ENCODE measurements at regions not wholly inside any gene's neighbourhood (a gene's known extent, or its start where the extent isn't known, plus 50 kb on each side); places are given as distances from the start of the nearest gene placed in this dataset.

DNA sequence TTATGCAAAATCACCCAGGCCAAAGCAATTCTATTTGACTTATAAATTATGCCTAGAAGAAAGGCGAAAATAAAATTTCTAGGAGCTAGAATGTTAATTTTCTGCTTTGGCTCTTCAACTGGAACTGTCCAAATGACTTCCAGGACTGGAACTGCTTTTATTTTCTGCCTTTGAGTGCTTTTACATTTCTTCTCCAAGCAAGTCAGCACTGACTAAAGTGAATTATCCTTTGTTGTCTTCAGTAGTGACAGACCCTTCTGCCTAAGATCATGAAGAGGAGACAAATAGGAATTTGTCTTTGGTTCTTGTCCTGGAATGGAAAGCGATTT lies 255.9 kb downstream of the DNAJB9 start:
- TF ChIP-seq POLR2A (IDR thresholded peaks at IDR 0.05): no peak
- TF ChIP-seq, protein P1, sequence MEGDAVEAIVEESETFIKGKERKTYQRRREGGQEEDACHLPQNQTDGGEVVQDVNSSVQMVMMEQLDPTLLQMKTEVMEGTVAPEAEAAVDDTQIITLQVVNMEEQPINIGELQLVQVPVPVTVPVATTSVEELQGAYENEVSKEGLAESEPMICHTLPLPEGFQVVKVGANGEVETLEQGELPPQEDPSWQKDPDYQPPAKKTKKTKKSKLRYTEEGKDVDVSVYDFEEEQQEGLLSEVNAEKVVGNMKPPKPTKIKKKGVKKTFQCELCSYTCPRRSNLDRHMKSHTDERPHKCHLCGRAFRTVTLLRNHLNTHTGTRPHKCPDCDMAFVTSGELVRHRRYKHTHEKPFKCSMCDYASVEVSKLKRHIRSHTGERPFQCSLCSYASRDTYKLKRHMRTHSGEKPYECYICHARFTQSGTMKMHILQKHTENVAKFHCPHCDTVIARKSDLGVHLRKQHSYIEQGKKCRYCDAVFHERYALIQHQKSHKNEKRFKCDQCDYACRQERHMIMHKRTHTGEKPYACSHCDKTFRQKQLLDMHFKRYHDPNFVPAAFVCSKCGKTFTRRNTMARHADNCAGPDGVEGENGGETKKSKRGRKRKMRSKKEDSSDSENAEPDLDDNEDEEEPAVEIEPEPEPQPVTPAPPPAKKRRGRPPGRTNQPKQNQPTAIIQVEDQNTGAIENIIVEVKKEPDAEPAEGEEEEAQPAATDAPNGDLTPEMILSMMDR (IDR thresholded peaks at IDR 0.05): no peak

All from thyroid gland (tissue), 4 donors.